Neural cell (in vitro differentiated cells): ENCODE measurements at regions not wholly inside any gene's neighbourhood (a gene's known extent, or its start where the extent isn't known, plus 50 kb on each side); places are given as distances from the start of the nearest gene placed in this dataset.

Source experiments
- H2AFZ ChIP-seq: fragments of 200-600, 300-800 bp; sonication (generic), shearing (Covaris generic); 2 replicates; pipeline ENCODE4 v1.6.0; 2014; ENCODE audit warnings: low read depth, mild to moderate bottlenecking, antibody characterized with exemption, low read length, moderate library complexity
- H3F3A ChIP-seq: fragments of 200-600 bp; shearing (Covaris generic); 2 replicates; pipeline ENCODE4 v1.6.1; 2016; ENCODE audit warnings: mild to moderate bottlenecking, moderate library complexity, mixed read lengths, antibody characterized with exemption, low read length; ENCODE audit not compliant: insufficient read depth, poor library complexity, severe bottlenecking
- H3K27ac ChIP-seq: fragments of 200-600, 300-800 bp; sonication (generic), shearing (Covaris generic); 2 replicates; pipeline ENCODE4 v1.5.1; 2014; ENCODE audit warnings: mild to moderate bottlenecking, low read length, moderate library complexity
- H3K27me3 ChIP-seq: fragments of 300-800, 200-600 bp; sonication (generic), shearing (Covaris generic); 2 replicates; pipeline ENCODE4 v1.6.0; 2014; ENCODE audit warnings: mild to moderate bottlenecking, low read depth, low read length, moderate library complexity; ENCODE audit not compliant: insufficient read depth
- H3K36me3 ChIP-seq: fragments of 300-800, 200-600 bp; sonication (generic), shearing (Covaris generic); 2 replicates; pipeline ENCODE4 v1.5.1; 2014; ENCODE audit warnings: mild to moderate bottlenecking, antibody characterized with exemption, low read length, moderate library complexity; ENCODE audit not compliant: insufficient read depth
- H3K4me2 ChIP-seq: fragments of 300-800, 200-600 bp; sonication (generic), shearing (Covaris generic); 2 replicates; pipeline ENCODE4 v1.6.0; 2014; ENCODE audit warnings: mild to moderate bottlenecking, low read length
- H3K4me3 ChIP-seq: fragments of 300-800, 200-600 bp; sonication (generic), shearing (Covaris generic); 2 replicates; pipeline ENCODE4 v1.5.1; 2014; ENCODE audit warnings: mild to moderate bottlenecking, low read length, moderate library complexity
- H3K79me2 ChIP-seq: fragments of 200-600 bp; shearing (Covaris generic); replicated peaks from 2 replicates; pipeline ENCODE4 v1.6.0; 2014; ENCODE audit warnings: mild to moderate bottlenecking, low read length, moderate library complexity; ENCODE audit not compliant: insufficient read depth
- H3K9ac ChIP-seq: fragments of 300-800, 200-600 bp; sonication (generic), shearing (Covaris generic); 2 replicates; pipeline ENCODE4 v1.6.1; 2016; ENCODE audit warnings: mild to moderate bottlenecking, low read length, mixed read lengths
- H3K9me2 ChIP-seq: fragments of 200-600 bp; shearing (Covaris generic); 2 replicates; pipeline ENCODE4 v1.6.1; 2016; ENCODE audit warnings: mild to moderate bottlenecking, low read length, mixed read lengths; ENCODE audit not compliant: insufficient read depth
- H3K9me3 ChIP-seq: fragments of 200-600, 300-800 bp; sonication (generic), shearing (Covaris generic); 2 replicates; pipeline ENCODE4 v1.6.1; 2016; ENCODE audit warnings: mild to moderate bottlenecking, mixed run types, low read length, moderate library complexity, mixed read lengths
- H4K20me1 ChIP-seq: fragments of 200-600 bp; shearing (Covaris generic); 2 replicates; pipeline ENCODE4 v1.6.1; 2016; ENCODE audit warnings: mild to moderate bottlenecking, mixed run types; ENCODE audit not compliant: insufficient read depth
- EP300 ChIP-seq: fragments of 450-650 bp; conservative IDR thresholded peaks from 2 replicates; pipeline ENCODE4 v1.6.1; 2014; ENCODE audit warnings: antibody characterized with exemption, mild to moderate bottlenecking, moderate library complexity; ENCODE audit not compliant: poor library complexity, severe bottlenecking
- EZH2 ChIP-seq: fragments of 200-600, 300-800 bp; shearing (Covaris generic), sonication (generic); IDR thresholded peaks from 2 replicates; pipeline ENCODE4 v1.6.1; 2014; ENCODE audit warnings: antibody characterized with exemption, low read length, borderline replicate concordance, mild to moderate bottlenecking; ENCODE audit not compliant: insufficient read depth, poor library complexity, severe bottlenecking
- MXI1 ChIP-seq: fragments of 450-650 bp; conservative IDR thresholded peaks from 2 replicates; pipeline ENCODE4 v1.6.1; 2014; ENCODE audit warnings: antibody characterized with exemption, mild to moderate bottlenecking; ENCODE audit not compliant: poor library complexity, severe bottlenecking
- POLR2AphosphoS5 ChIP-seq: IDR thresholded peaks from 2 replicates; pipeline ENCODE4 v1.6.1; 2012
- RAD21 ChIP-seq: fragments of 450-650 bp; conservative IDR thresholded peaks from 2 replicates; pipeline ENCODE4 v1.6.1; 2014; ENCODE audit warnings: antibody characterized with exemption, mild to moderate bottlenecking, moderate library complexity
- SMC3 ChIP-seq: fragments of 450-650 bp; conservative IDR thresholded peaks from 2 replicates; pipeline ENCODE4 v1.6.1; 2014; ENCODE audit warnings: antibody characterized with exemption, mild to moderate bottlenecking, moderate library complexity; ENCODE audit not compliant: poor library complexity
- TAF1 ChIP-seq: IDR thresholded peaks from 2 replicates; pipeline ENCODE4 v1.6.1; 2012; ENCODE audit warnings: low read depth
- TF ChIP-seq, protein P1 (sequence below): IDR thresholded peaks from 2 replicates; pipeline ENCODE4 v1.6.1; 2012; ENCODE audit warnings: borderline replicate concordance
- TF ChIP-seq, protein P2 (sequence below): fragments of 450-650 bp; IDR thresholded peaks from 2 replicates; pipeline ENCODE4 v1.5.1; 2014; ENCODE audit warnings: antibody characterized with exemption, mild to moderate bottlenecking, moderate library complexity; ENCODE audit not compliant: poor library complexity, severe bottlenecking

DNA sequence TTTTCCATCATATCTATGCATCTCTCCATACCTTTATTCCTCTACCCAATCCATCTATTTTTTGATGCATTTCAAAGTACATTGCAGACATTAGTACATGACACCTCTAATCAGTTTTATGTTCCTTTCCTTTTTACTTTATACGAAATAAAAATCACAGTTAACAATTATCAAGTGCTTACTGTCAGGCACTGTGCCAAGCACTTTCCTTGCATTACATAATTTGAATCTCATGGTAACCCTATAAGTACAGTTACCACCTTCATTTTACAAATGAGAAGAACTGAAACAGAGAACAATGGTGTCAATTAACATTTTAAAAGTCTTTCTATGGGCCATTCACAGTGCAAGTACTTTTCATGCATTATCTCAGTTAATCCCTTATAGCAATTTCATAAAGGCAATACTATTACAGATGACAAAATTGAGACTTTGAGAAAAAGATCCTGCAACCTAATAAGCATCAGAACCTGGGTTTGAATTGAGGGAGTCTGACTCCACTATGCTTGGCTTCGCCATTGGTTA is 544.4 kb upstream of the TNP1 start:
- H3K9me2 ChIP-seq = no peaks in the 10 kb centered on the region
- H3K9ac ChIP-seq = no peak overlapping the region
- H3K27me3 ChIP-seq = no peaks in the 10 kb centered on the region
- no peaks in the 10 kb centered on the region for H3F3A ChIP-seq
- no peak overlapping the region for H2AFZ ChIP-seq
- no peak for TF ChIP-seq RAD21
- TF ChIP-seq MXI1 = no peak
- TF ChIP-seq SMC3 = no peak
- TF ChIP-seq TAF1 = no peak
- TF ChIP-seq EP300 = no peak
- TF ChIP-seq, protein P1, sequence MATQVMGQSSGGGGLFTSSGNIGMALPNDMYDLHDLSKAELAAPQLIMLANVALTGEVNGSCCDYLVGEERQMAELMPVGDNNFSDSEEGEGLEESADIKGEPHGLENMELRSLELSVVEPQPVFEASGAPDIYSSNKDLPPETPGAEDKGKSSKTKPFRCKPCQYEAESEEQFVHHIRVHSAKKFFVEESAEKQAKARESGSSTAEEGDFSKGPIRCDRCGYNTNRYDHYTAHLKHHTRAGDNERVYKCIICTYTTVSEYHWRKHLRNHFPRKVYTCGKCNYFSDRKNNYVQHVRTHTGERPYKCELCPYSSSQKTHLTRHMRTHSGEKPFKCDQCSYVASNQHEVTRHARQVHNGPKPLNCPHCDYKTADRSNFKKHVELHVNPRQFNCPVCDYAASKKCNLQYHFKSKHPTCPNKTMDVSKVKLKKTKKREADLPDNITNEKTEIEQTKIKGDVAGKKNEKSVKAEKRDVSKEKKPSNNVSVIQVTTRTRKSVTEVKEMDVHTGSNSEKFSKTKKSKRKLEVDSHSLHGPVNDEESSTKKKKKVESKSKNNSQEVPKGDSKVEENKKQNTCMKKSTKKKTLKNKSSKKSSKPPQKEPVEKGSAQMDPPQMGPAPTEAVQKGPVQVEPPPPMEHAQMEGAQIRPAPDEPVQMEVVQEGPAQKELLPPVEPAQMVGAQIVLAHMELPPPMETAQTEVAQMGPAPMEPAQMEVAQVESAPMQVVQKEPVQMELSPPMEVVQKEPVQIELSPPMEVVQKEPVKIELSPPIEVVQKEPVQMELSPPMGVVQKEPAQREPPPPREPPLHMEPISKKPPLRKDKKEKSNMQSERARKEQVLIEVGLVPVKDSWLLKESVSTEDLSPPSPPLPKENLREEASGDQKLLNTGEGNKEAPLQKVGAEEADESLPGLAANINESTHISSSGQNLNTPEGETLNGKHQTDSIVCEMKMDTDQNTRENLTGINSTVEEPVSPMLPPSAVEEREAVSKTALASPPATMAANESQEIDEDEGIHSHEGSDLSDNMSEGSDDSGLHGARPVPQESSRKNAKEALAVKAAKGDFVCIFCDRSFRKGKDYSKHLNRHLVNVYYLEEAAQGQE = no peak
- TF ChIP-seq POLR2AphosphoS5 = no peak
- no peak for TF ChIP-seq EZH2
- TF ChIP-seq, protein P2, sequence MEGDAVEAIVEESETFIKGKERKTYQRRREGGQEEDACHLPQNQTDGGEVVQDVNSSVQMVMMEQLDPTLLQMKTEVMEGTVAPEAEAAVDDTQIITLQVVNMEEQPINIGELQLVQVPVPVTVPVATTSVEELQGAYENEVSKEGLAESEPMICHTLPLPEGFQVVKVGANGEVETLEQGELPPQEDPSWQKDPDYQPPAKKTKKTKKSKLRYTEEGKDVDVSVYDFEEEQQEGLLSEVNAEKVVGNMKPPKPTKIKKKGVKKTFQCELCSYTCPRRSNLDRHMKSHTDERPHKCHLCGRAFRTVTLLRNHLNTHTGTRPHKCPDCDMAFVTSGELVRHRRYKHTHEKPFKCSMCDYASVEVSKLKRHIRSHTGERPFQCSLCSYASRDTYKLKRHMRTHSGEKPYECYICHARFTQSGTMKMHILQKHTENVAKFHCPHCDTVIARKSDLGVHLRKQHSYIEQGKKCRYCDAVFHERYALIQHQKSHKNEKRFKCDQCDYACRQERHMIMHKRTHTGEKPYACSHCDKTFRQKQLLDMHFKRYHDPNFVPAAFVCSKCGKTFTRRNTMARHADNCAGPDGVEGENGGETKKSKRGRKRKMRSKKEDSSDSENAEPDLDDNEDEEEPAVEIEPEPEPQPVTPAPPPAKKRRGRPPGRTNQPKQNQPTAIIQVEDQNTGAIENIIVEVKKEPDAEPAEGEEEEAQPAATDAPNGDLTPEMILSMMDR = no peak
- H4K20me1 ChIP-seq = no peaks in the 10 kb centered on the region
- no peak overlapping the region for H3K4me2 ChIP-seq
- no peaks in the 10 kb centered on the region for H3K79me2 ChIP-seq
- H3K27ac ChIP-seq = no peak overlapping the region
- H3K4me3 ChIP-seq = no peak overlapping the region
- H3K36me3 ChIP-seq = no peaks in the 10 kb centered on the region
- H3K9me3 ChIP-seq = no peaks in the 10 kb centered on the region

DNA sequence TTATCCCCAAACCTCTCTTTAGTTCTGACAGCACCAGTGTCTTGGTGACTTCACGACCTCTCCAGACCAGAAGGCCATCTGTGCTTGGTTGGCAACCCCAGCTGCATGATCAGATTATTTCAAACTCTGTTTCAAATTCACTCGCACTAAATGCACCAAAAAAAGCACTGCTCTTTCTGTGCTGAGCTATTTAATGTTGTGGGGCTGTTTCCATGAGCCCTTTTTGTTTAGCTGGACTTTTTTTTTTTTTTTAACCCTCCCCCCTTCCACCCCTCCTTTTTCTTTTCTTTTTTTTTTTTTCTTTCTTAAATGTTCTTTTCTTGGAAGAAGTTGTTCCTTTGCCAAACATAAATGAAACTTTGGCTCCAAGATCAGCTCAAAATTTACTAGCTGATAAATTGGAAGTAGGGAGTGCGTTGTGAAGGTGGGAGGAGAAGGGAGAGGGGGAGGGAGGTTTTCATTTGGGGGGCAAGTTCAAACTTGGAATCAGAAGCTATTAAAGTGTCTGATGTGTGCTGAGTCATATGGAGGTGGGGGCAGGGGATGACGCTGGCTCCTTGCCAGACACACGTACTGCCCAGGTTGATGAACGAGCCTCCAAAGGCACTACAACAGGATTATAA is 543.0 kb upstream of the TNP1 start:
- Histone ChIP-seq H3K27me3 (no peaks in the 10 kb centered on the region), H3K9me2 (no peaks in the 10 kb centered on the region), H3K79me2 (no peaks in the 10 kb centered on the region), H2AFZ (no peak overlapping the region), H3K4me3 (no peak overlapping the region), H3K4me2 (no peak overlapping the region), H3K36me3 (no peaks in the 10 kb centered on the region), H3K9me3 (no peaks in the 10 kb centered on the region), H3F3A (no peaks in the 10 kb centered on the region), H3K27ac (no peak overlapping the region), H3K9ac (no peak overlapping the region), H4K20me1 (no peaks in the 10 kb centered on the region)
- TF ChIP-seq, protein P1 = no peak
- TF ChIP-seq SMC3 = no peak
- no peak for TF ChIP-seq RAD21
- TF ChIP-seq, protein P2 = no peak
- TF ChIP-seq POLR2AphosphoS5 = no peak
- no peak for TF ChIP-seq EP300
- TF ChIP-seq MXI1 = no peak
- TF ChIP-seq TAF1 = no peak
- TF ChIP-seq EZH2 = no peak
